ENCODE measurements at regions not wholly inside any gene's neighbourhood (a gene's known extent, or its start where the extent isn't known, plus 50 kb on each side); places are given as distances from the start of the nearest gene placed in this dataset.

DNA sequence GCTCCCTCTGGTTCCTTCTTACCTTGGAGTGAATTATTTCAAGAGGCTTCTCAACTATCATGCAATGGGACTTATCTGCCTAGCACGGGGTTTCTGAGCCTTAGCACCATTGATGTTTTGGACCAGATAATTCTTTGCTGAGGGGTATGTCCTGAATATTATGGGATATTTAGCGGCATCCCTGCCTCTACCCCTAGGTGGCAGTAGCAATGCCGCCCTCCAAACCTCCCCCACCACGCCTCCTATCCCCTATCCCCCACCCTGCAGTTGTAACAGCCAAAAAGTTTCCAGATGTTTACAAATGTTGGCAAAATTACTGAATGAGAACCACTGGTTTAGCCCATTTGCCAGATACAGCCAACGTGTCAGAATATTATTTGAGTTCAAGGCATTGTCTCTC is 125.5 kb downstream of the POSTN start:
- TF ChIP-seq POLR2A (IDR thresholded peaks at IDR 0.05) (no peak), POLR2AphosphoS5 (IDR thresholded peaks at IDR 0.05) (no peak), EP300 (IDR thresholded peaks at IDR 0.05) (no peak)
- TF ChIP-seq, protein P1, sequence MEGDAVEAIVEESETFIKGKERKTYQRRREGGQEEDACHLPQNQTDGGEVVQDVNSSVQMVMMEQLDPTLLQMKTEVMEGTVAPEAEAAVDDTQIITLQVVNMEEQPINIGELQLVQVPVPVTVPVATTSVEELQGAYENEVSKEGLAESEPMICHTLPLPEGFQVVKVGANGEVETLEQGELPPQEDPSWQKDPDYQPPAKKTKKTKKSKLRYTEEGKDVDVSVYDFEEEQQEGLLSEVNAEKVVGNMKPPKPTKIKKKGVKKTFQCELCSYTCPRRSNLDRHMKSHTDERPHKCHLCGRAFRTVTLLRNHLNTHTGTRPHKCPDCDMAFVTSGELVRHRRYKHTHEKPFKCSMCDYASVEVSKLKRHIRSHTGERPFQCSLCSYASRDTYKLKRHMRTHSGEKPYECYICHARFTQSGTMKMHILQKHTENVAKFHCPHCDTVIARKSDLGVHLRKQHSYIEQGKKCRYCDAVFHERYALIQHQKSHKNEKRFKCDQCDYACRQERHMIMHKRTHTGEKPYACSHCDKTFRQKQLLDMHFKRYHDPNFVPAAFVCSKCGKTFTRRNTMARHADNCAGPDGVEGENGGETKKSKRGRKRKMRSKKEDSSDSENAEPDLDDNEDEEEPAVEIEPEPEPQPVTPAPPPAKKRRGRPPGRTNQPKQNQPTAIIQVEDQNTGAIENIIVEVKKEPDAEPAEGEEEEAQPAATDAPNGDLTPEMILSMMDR (IDR thresholded peaks at IDR 0.05) = no peak
